HepG2 (cell line): ENCODE measurements at regions not wholly inside any gene's neighbourhood (a gene's known extent, or its start where the extent isn't known, plus 50 kb on each side); places are given as distances from the start of the nearest gene placed in this dataset.

Experiments used
- ATF7 ChIP-seq, 2 experiments: fragments of 450-650 bp in 1 of 2; sonication (generic) in 1 of 2; formaldehyde crosslinking in 1 of 2; IDR thresholded peaks; 2 replicates each; pipeline versions ENCODE4 v1.4.0 to v1.6.1; 2016 to 2020; ENCODE audit warnings: antibody characterized with exemption in 1 of 2, mild to moderate bottlenecking in 1 of 2, missing genetic modification reagents in 1 of 2
- DNMT1 ChIP-seq: sonication (generic); formaldehyde crosslinking; IDR thresholded peaks from 2 replicates; pipeline ENCODE4 v1.5.1; 2020; ENCODE audit warnings: mild to moderate bottlenecking, missing genetic modification reagents
- ESRRA ChIP-seq: sonication (generic); formaldehyde crosslinking; IDR thresholded peaks from 2 replicates; pipeline ENCODE4 v1.5.1; 2020; ENCODE audit warnings: mild to moderate bottlenecking, low read depth, missing genetic modification reagents
- FOXO1 ChIP-seq: sonication (generic); formaldehyde crosslinking; IDR thresholded peaks from 2 replicates; pipeline ENCODE4 v1.4.0; 2020; ENCODE audit warnings: missing genetic modification reagents
- GABPB1 ChIP-seq: IDR thresholded peaks from 2 replicates; pipeline ENCODE4 v1.6.1; 2016; ENCODE audit warnings: mild to moderate bottlenecking, missing genetic modification reagents, moderate library complexity, missing compliant biosample characterization
- GLI4 ChIP-seq: sonication (generic); formaldehyde crosslinking; IDR thresholded peaks from 2 replicates; pipeline ENCODE4 v1.5.1; 2020; ENCODE audit warnings: missing genetic modification reagents, mild to moderate bottlenecking, moderate library complexity, borderline replicate concordance
- GPN1 ChIP-seq: sonication (generic); formaldehyde crosslinking; IDR thresholded peaks from 2 replicates; pipeline ENCODE4 v1.5.1; 2020; ENCODE audit warnings: missing genetic modification reagents, borderline replicate concordance
- IRX3 ChIP-seq: sonication (generic); formaldehyde crosslinking; IDR thresholded peaks from 2 replicates; pipeline ENCODE4 v1.8.1; 2023; ENCODE audit warnings: mild to moderate bottlenecking, low read depth, missing genetic modification reagents, borderline replicate concordance
- JARID2 ChIP-seq: sonication (generic); formaldehyde crosslinking; IDR thresholded peaks from 2 replicates; pipeline ENCODE4 v1.8.1; 2023; ENCODE audit warnings: missing genetic modification reagents, inconsistent platforms; ENCODE audit not compliant: insufficient replicate concordance
- KDM2A ChIP-seq: sonication (generic); formaldehyde crosslinking; IDR thresholded peaks from 2 replicates; pipeline ENCODE4 v1.4.0; 2020; ENCODE audit warnings: low read depth, missing genetic modification reagents, borderline replicate concordance
- KLF12 ChIP-seq: sonication (generic); formaldehyde crosslinking; IDR thresholded peaks from 2 replicates; pipeline ENCODE4 v1.4.0; 2020; ENCODE audit warnings: missing genetic modification reagents, borderline replicate concordance
- MTA1 ChIP-seq: sonication (generic); formaldehyde crosslinking; IDR thresholded peaks from 2 replicates; pipeline ENCODE4 v1.4.0; 2020; ENCODE audit warnings: missing genetic modification reagents, mild to moderate bottlenecking, borderline replicate concordance
- NCOR1 ChIP-seq: fragments of 200-600 bp; sonication (generic); IDR thresholded peaks from 2 replicates; pipeline ENCODE4 v1.7.0; 2017; ENCODE audit warnings: antibody characterized with exemption, low read length, borderline replicate concordance
- SALL1 ChIP-seq: sonication (generic); formaldehyde crosslinking; IDR thresholded peaks from 2 replicates; pipeline ENCODE4 v1.8.0; 2022; ENCODE audit warnings: mild to moderate bottlenecking, missing genetic modification reagents
- SMC3 ChIP-seq: IDR thresholded peaks from 2 replicates; pipeline ENCODE4 v1.6.1; 2011; ENCODE audit warnings: low read length, improper control_type of control experiment
- ZFX ChIP-seq: sonication (generic); formaldehyde crosslinking; IDR thresholded peaks from 2 replicates; pipeline ENCODE4 v1.4.0; 2020; ENCODE audit warnings: mild to moderate bottlenecking, low read depth, missing genetic modification reagents, moderate library complexity
- ZFY ChIP-seq: sonication (generic); formaldehyde crosslinking; IDR thresholded peaks from 2 replicates; pipeline ENCODE4 v1.4.0; 2020; ENCODE audit warnings: missing genetic modification reagents
- ZMYM3 ChIP-seq: sonication (generic); formaldehyde crosslinking; IDR thresholded peaks from 2 replicates; pipeline ENCODE4 v1.5.1; 2020; ENCODE audit warnings: mild to moderate bottlenecking, missing genetic modification reagents
- ZNF552 ChIP-seq: sonication (generic); formaldehyde crosslinking; IDR thresholded peaks from 2 replicates; pipeline ENCODE4 v1.9.0; 2022; ENCODE audit warnings: missing genetic modification reagents, mild to moderate bottlenecking, borderline replicate concordance
- ZNF713 ChIP-seq: sonication (generic); formaldehyde crosslinking; IDR thresholded peaks from 2 replicates; pipeline ENCODE4 v1.4.0; 2020; ENCODE audit warnings: mild to moderate bottlenecking, missing genetic modification reagents
- ZNF737 ChIP-seq: sonication (generic); formaldehyde crosslinking; IDR thresholded peaks from 2 replicates; pipeline ENCODE4 v1.5.0; 2020; ENCODE audit warnings: missing genetic modification reagents, mild to moderate bottlenecking, borderline replicate concordance
- TF ChIP-seq, protein P1 (sequence below): sonication (generic); formaldehyde crosslinking; IDR thresholded peaks from 2 replicates; pipeline ENCODE4 v1.4.0; 2020; ENCODE audit warnings: missing genetic modification reagents, low read depth, mild to moderate bottlenecking, borderline replicate concordance
- TF ChIP-seq, protein P2 (sequence below): sonication (generic); IDR thresholded peaks from 2 replicates; pipeline ENCODE4 v1.6.1; 2016; ENCODE audit warnings: low read depth, borderline replicate concordance
- TF ChIP-seq, protein P3 (sequence below): sonication (generic); formaldehyde crosslinking; IDR thresholded peaks from 2 replicates; pipeline ENCODE4 v1.4.0; 2020; ENCODE audit warnings: missing genetic modification reagents; ENCODE audit errors: not compliant biosample characterization
- TF ChIP-seq, protein P4 (sequence below): sonication (generic); formaldehyde crosslinking; IDR thresholded peaks from 2 replicates; pipeline ENCODE4 v1.9.0; 2022; ENCODE audit warnings: missing genetic modification reagents, mild to moderate bottlenecking, borderline replicate concordance

DNA sequence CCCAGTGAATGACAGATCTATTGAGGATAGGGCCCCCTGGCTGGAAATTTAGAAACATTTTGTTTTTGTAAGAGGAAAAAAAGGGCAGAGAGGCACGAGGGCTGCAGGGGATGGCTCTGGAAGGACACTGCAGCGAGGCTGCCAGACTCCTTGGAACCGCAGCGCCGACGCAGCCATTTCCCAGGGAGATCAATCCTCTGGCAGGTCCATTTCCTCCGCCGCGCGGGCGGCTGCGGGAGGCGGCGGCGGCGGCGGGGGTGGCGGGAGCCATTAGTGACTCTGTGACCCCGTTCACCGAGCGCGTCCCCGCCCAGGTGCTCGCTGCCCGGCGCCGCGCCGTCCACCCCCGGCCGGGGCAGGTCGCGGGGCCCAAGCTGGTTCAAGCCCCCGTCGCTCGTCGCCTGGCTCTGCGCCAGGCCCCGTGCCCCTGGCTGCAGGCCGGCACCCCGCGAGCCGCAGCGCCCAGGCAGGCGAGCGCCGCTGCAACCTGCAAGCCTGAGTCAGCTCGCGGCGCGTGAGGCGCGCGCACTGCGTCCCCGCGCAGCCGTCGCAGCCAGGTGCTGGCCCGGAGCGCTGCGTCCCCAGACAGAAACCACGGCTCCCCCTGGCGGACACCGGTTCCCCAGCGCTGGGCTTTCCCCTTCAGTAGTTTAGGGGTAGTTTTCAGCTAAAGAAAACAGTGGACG, 192.6 kb downstream of the KATNAL1 start (continued):
- 0 out of 2 replicates have a peak, but pooled peaks have one; percentile 56 for TF ChIP-seq KLF12 (CRISPR knock-in tag)
- TF ChIP-seq, protein P1, sequence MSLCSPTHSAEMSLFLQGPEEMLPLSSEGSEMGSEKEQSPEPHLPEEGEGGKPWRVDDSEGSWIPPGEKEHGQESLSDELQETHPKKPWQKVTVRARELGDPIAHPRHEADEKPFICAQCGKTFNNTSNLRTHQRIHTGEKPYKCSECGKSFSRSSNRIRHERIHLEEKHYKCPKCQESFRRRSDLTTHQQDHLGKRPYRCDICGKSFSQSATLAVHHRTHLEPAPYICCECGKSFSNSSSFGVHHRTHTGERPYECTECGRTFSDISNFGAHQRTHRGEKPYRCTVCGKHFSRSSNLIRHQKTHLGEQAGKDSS (CRISPR knock-in tag), result peak; percentile 89; the same call in 1 of the 2 replicates
- TF ChIP-seq ATF7 (IDR thresholded peaks at IDR 0.05), result no peak
- TF ChIP-seq ATF7 (CRISPR knock-in tag; IDR thresholded peaks at IDR 0.05), result 0 out of 2 replicates have a peak, but pooled peaks have one; percentile 22
- peak; percentile 58 for TF ChIP-seq ZFY (CRISPR knock-in tag)
- TF ChIP-seq ZNF713 (CRISPR knock-in tag), result no peak
- peak; percentile 73 for TF ChIP-seq SALL1 (CRISPR knock-in tag)
- TF ChIP-seq DNMT1 (CRISPR knock-in tag), result 0 out of 2 replicates have a peak, but pooled peaks have one; percentile 49
- TF ChIP-seq KDM2A (CRISPR knock-in tag), result peak; percentile 79
- TF ChIP-seq ZFX (CRISPR knock-in tag), result peak; percentile 31; the same call in 1 of the 2 replicates
- TF ChIP-seq ZNF552 (CRISPR knock-in tag), result no peak
- TF ChIP-seq, protein P2, sequence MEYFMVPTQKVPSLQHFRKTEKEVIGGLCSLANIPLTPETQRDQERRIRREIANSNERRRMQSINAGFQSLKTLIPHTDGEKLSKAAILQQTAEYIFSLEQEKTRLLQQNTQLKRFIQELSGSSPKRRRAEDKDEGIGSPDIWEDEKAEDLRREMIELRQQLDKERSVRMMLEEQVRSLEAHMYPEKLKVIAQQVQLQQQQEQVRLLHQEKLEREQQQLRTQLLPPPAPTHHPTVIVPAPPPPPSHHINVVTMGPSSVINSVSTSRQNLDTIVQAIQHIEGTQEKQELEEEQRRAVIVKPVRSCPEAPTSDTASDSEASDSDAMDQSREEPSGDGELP, result peak; percentile 31; the same call in 1 of the 2 replicates
- TF ChIP-seq MTA1, result no peak
- TF ChIP-seq, protein P3, sequence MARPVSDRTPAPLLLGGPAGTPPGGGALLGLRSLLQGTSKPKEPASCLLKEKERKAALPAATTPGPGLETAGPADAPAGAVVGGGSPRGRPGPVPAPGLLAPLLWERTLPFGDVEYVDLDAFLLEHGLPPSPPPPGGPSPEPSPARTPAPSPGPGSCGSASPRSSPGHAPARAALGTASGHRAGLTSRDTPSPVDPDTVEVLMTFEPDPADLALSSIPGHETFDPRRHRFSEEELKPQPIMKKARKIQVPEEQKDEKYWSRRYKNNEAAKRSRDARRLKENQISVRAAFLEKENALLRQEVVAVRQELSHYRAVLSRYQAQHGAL (CRISPR knock-in tag), result peak; percentile 40
- TF ChIP-seq JARID2 (CRISPR knock-in tag), result no peak
- peak; percentile 41; the same call in 1 of the 2 replicates for TF ChIP-seq FOXO1
- no peak for TF ChIP-seq NCOR1
- TF ChIP-seq ESRRA (CRISPR knock-in tag), result 0 out of 2 replicates have a peak, but pooled peaks have one; percentile 31
- peak; percentile 54; the same call in 1 of the 2 replicates for TF ChIP-seq ZMYM3
- TF ChIP-seq GABPB1 (CRISPR knock-in tag), result peak; percentile 57; the same call in 1 of the 2 replicates
- peak; percentile 81; the same call in 1 of the 2 replicates for TF ChIP-seq IRX3
- TF ChIP-seq GPN1 (CRISPR knock-in tag), result no peak
- TF ChIP-seq, protein P4, sequence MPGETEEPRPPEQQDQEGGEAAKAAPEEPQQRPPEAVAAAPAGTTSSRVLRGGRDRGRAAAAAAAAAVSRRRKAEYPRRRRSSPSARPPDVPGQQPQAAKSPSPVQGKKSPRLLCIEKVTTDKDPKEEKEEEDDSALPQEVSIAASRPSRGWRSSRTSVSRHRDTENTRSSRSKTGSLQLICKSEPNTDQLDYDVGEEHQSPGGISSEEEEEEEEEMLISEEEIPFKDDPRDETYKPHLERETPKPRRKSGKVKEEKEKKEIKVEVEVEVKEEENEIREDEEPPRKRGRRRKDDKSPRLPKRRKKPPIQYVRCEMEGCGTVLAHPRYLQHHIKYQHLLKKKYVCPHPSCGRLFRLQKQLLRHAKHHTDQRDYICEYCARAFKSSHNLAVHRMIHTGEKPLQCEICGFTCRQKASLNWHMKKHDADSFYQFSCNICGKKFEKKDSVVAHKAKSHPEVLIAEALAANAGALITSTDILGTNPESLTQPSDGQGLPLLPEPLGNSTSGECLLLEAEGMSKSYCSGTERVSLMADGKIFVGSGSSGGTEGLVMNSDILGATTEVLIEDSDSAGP (CRISPR knock-in tag), result peak; percentile 45; the same call in 1 of the 2 replicates
- TF ChIP-seq SMC3, result peak; percentile 60
- TF ChIP-seq ZNF737 (CRISPR knock-in tag), result no peak
- TF ChIP-seq GLI4 (CRISPR knock-in tag), result no peak
